Caki2 (cell line): ENCODE measurements at regions not wholly inside any gene's neighbourhood (a gene's known extent, or its start where the extent isn't known, plus 50 kb on each side); places are given as distances from the start of the nearest gene placed in this dataset.

Experiments
- DNase-seq: peaks from one replicate; pipeline ENCODE4 v3.0.0-alpha.2; 2015; ENCODE audit warnings: low read depth
- in situ Hi-C: cut with HindIII; loops from 2 replicates; pipeline ENCODE4 v1.10.0; 2016; ENCODE audit warnings: low sequenced_read_pairs, low pct_unique_long_range_greater_than_20kb, mixed read lengths

GRCh38 chr11:19509215-19509614 lies 203.4 kb upstream of the NAV2 start:
- in situ Hi-C loops = no loop called here
- no peak for DNase-seq

GRCh38 chr11:19508165-19508564 lies 204.5 kb upstream of the NAV2 start:
- in situ Hi-C loops = no loop called here
- peak; percentile 51 for DNase-seq

DNA sequence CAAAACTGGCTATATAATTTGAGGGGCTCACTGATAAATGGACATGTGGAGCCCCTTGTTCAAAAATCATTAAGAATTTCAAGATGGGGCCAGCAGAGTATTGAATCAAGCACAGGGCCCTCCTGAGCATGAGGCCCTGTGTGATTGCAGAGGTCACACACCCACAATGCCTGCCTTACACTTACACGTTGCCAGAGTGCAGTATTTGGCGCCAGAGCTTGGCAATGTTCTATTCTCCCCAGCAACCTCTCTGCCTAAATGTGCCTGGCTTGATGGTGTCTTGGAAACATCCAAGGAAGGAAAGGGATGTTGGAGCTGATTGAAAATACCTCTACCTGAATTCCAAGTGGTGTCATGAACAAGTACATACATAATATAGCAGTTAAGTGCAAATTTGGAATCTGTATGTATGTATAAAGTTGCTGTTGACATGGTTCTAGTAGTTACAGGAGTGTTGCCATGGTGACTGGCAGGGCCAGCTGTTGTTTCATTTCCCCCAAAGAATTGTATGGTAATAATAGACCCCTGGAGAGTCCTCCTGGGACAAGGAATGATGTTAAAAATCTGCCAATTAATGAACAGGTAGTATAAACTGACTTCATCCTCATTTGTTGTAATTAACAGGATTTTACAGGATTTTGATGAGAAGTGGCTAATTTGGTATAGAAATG lies 205.7 kb upstream of the NAV2 start:
- in situ Hi-C loops = no loop called here
- DNase-seq = no peak

GRCh38 chr11:19502691-19503253 lies 209.9 kb upstream of the NAV2 start:
- no peak for DNase-seq
- in situ Hi-C loops = no loop called here

DNA sequence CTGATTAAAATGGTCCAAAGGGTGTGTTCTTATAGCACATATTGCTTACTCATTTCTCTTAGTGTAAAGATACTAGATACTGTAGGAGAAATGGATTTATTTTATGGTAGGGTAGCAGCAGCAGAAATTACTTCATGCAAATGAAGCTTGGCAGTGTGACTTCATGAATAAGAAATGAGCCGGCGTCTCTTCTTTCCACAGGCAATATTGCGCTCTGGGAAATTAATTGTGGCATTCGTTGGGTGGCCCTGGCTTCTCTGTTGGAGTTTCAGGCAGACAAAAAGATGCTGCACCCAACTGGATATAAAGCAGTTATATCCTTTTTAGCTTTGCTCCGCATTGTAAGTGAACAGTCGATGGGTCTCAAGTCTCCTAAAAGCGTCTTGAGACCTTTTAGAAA lies 211.0 kb upstream of the NAV2 start:
- DNase-seq = no peak
- in situ Hi-C loops = no loop called here

DNA sequence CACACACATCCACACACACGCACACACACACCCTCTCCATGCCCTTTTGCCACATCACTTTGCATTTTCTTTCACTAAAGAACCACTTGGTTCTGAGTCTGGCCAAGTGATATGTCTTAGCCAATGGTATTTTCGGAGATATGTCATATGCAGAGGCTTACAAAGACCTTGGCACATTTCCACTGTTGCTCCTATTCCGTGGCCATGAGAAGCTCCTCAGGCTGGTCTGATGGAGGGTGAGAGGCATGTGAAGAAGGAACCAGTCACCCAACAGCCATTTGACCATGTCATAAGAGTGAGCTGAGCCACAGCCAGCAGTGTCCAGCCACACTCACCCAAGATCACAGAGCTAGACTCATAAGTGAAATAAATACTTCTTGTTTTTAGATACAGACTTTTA lies 212.6 kb upstream of the NAV2 start:
- in situ Hi-C loops = no loop called here
- DNase-seq = no peak

GRCh38 chr11:19499026-19499669 lies 213.5 kb upstream of the NAV2 start:
- peak; percentile 26 for DNase-seq
- in situ Hi-C loops = no loop called here

DNA sequence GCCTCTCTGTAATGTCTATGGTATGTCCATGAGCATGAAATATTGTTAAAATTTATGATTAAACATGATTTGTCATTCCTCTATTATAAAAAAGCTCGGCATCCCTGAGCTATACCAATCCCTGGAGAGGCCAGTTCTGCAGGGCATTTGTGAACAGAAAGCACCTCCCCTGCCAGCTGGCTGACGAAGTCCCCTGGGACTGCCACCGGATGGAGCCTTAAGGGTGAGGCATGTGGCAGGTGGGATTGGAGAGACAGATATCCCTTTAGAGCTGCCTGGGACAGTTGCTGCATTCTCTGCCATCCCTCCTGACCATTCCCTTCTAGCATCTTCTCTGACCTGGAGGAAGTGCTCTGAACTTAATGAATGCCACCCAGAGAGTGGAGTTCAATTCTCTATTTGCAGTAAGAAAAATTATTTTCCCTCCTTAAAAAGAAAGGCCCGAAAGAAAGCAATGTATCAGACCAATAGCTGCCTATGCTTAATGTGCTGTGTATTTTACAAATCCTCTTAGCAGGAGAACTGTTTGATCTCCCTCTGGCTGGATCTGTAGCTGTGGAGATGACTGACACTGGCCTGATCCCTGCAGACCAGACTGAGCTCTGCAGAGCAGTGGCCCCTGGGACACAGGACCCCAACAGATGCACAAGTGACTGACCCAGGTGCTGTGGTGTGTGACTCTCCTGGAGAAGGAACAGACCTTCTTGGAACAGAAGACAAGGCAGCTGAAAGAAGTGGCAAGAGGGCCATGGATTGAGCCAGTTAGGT lies 219.0 kb upstream of the NAV2 start:
- no peak for DNase-seq
- in situ Hi-C loops = no loop called here

DNA sequence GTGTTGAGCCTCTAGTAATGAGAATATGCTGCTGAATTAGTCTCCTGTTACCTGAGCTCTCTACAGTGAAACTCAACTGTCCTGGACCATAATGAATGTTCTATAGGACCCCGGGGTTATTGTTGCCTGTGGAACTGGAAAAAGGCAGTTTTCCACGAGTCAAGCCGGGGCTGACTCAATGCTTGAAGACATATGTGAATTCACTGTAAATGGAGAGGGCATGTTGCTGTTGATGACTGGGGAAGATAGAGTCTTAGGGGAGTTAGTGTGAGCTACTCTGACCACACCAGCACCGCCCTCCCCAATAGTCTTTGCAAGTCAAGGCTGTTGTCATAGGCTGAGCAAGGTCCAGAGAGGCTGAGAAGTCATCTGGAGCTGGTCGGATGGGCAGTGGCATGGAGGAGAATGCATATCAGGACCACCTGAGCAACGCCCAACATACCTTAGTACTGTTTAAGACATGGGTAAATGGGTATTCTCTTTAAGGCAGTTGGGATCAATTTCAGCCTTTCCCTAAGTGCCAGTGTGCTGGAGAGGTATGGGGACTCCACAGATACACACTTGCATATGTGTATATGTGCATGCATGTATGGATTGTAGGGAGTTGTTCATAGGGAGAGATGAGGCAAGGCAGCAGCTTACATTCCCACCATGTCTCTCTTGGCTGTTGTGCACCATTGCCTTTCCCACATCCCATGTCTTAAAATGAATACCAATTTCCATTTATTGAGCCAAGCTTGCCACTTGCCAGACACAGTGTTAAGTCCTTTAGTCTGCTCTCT lies 230.1 kb upstream of the NAV2 start:
- no peak for DNase-seq
- in situ Hi-C loops = no loop called here

- no peak for DNase-seq
- in situ Hi-C loops = no loop called here
Observed at GRCh38 chr11:19480540-19480939, 232.1 kb upstream of the NAV2 start.

DNA sequence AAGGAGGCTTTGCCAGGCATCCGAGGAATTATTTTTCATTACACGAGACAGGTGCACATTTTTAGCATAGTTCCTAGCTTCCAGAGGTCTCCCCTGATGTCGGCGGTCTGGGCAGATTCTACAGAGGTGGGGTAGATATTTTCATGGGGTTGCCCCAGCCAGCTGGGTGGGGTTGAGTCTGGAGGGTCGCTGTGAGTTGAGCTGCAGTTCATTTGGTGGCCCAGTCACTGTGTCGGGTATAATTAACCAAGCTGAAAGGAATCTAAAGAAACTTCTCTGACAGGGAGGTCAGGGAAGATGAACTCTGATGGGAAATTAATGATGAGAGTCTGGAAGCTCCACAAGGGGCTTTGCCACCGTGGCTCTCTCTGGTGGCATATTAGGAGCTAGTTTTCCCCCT lies 233.7 kb upstream of the NAV2 start:
- DNase-seq = no peak
- in situ Hi-C loops = no loop called here

- DNase-seq = peak; percentile 3
- in situ Hi-C loops = no loop called here
Observed at GRCh38 chr11:19474954-19475721, 234.4 kb upstream of the E2F8 start.

- DNase-seq = no peak
- in situ Hi-C loops = no loop called here
Observed at GRCh38 chr11:19474211-19474610, 233.5 kb upstream of the E2F8 start.

GRCh38 chr11:19472679-19473078 lies 231.9 kb upstream of the E2F8 start:
- DNase-seq = no peak

DNA sequence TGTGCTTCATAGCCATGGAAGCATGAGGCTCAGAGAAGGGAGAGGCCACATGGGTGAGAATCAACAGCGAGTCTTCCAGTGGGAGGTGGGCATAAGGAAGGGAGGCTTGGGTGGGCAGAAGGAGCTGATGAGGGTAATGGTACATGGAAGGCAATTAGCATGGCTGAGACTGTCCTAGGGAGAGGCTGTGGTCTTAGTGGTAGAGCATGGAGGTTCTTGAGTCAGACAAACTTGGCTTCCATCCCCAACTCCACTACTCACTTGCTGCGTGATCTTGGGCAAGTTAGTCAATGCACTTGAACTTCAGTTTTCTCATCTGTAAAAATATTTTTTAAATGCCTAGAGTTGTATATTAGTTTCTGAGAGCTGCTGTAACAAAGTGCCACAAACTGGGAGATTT lies 227.2 kb upstream of the E2F8 start:
- in situ Hi-C loops = no loop called here
- no peak for DNase-seq

More at GRCh38 chr11:19472679-19473078, 231.9 kb upstream of the E2F8 start:
- in situ Hi-C loops = no loop called here

DNA sequence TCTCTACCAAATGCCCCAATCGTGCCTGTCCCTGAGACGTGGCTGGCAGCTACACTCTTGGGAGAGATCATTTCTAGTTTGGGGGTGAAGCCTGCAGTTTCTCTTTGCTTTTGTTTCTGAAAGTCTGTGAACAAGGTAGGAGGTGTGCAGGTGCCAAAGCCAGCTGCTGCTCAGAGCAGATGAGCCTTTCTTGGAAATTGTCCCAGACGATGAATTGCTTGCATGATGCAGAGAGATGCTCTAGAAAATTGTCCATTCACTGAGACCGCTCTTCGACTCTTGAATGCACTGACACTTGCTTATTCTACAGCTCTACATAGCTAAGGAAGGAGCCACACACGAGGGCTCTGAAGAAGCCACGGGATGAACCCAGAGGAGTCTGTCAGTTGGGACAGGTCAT lies 225.6 kb upstream of the E2F8 start:
- in situ Hi-C loops = no loop called here
- no peak for DNase-seq

DNA sequence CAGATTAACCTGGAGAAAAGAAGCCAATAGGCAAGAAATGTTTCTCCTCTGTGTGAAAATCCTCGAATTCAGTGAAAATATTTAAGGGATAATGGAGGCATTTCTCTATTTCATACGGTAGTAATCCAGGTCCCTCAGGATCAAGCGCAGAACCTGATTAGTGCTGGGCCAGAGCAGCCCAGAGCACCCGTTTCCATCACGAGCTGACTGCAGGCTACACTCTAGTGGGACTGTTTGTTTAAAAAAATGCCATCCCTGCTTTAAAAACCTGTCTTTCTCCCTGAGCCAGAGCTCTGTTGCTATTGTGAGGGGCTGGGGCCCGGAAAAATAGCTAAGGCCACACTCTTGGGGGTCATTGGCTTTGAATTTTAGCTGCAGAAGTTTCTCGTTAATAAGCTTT lies 223.2 kb upstream of the E2F8 start:
- DNase-seq = no peak
- in situ Hi-C loops = no loop called here
